GM21381 (cell line): ENCODE measurements at regions not wholly inside any gene's neighbourhood (a gene's known extent, or its start where the extent isn't known, plus 50 kb on each side); places are given as distances from the start of the nearest gene placed in this dataset.

Experiments used
- ATAC-seq: cut with Tn5 transposase; IDR thresholded peaks from one replicate; pipeline ENCODE4 v1.9.1; 2021; ENCODE audit warnings: mild to moderate bottlenecking, moderate library complexity; ENCODE audit not compliant: unreplicated experiment

GRCh38 chrX:9147086-9147485 is 113.2 kb upstream of the FAM9B start:
- no peak for ATAC-seq

DNA sequence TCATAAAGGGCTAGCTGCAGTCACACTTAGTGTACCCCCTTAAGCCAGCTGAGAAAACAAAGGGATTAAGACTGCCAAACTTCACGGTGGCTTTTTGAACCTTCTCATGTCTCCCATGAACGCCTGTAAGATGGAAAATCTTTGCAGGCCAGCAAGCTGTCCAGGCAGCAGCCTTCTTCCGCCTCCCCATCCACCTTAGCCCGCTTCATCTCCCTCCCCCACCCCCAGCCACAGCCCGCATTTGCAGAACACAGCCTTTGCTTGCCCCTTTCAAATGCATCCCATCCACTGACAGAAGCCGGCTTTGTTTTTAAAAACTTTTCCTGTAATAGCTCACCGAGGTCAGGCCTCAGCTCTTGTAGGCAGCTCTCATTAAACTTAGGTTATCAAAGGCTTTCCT is 113.8 kb upstream of the FAM9B start:
- ATAC-seq: no peak

- no peak for ATAC-seq
These were observed 114.9 kb upstream of the FAM9B start for GRCh38 chrX:9148615-9149399.

DNA sequence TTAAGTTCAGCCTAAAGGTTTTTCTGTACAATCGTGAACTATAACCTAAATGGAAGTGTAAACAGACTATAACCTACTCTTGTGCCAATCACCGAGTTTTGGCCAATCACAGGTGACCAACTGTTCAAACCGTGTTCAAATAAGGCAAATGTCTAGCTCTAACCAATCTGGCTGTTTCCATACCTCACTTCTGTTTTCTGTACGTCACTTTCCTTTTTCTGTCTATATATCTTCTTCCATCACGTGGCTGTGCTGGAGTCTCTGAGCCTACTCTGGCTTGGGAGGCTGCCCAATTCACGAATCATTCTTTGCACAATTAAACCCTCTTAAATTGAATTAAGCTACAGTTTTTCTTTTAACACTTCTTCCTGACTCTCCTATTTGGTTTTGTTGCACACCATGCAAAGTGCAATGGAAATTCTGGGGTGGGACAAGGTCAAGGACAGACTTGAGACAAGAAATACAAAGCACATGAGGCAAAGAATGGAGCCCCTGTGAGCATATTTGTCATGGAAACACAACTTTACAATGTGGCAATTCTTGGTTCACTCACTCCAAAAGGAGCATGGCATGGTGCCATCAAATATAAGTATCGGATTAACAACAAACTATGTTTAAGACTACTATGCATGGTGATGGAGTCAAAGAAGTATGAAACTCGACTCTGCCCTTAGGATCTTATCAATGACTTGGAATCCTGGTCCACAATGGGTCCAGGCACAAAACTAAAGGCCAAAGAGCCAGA is 115.7 kb upstream of the FAM9B start:
- ATAC-seq: no peak

DNA sequence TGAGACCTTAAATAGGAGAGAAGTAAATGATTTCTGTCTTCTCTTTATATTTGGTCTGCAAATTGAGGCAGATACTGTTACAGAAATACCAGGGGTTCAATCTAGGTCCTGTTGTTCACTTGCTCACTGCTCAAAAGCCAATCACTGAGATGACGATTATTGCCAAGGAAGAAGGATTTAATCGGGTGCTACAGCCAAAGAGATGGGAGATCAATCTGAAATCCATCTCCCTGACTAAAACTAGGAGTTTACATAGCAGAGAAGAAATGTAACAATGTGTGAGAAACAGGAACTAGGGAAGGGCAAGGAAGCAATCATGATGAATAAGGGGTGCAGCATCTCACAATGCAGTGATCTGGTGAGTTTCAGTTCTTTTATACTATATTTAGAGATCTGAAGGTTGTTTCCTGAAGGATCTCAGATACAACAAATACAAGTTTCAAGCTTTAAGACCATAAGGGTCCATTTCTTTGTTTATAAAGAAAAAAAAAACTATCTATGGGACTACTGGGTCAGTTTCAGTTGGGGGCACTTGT is 117.9 kb upstream of the FAM9B start:
- no peak for ATAC-seq

- no peak for ATAC-seq
These were observed 119.4 kb upstream of the FAM9B start for GRCh38 chrX:9153300-9153699.

DNA sequence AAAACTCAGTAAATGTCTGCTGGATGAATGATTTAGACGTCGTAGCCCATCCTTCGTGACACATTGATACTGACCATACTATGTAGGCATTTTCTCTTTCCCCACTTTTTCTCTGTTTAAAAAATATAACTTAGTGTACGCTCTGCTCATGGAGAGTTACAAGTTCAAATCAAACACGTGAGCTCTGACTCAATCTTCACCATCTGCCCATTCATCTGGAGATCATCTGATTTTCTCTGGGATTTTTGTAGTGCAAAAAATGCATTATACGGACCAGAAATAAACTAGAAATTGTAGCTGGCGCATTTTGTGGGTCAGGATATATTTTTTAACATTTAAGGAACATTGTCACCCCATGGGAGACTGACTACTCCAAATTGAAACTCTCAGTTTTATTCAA is 124.7 kb upstream of the FAM9B start:
- ATAC-seq: no peak

- no peak for ATAC-seq
These were observed 126.9 kb upstream of the FAM9B start for GRCh38 chrX:9160698-9161329.

DNA sequence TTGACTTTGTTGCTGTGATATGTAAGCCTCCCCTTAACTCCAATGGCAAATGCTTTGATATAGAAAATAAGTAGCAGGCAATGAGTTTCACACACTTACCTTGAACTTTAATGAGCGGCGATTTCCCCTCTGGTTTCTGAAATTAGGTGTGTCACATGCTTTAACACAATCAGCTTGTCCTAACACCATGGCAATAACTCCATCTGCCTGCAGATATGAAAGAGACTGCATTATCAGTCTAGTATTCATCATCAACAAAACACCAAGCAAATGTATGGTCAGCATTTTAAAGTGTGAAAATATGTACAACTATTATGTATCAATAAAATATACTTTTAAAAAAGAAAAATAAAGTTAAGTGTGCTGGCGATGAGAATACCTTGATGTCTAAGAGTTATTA is 128.8 kb upstream of the FAM9B start:
- no peak for ATAC-seq

- no peak for ATAC-seq
These were observed 129.3 kb upstream of the FAM9B start for GRCh38 chrX:9163214-9163709.

GRCh38 chrX:9164086-9164485 is 130.2 kb upstream of the FAM9B start:
- no peak for ATAC-seq

GRCh38 chrX:9164533-9165426 is 130.9 kb upstream of the FAM9B start:
- no peak for ATAC-seq

- ATAC-seq: no peak
These were observed 132.6 kb upstream of the FAM9B start for GRCh38 chrX:9166584-9166944.

DNA sequence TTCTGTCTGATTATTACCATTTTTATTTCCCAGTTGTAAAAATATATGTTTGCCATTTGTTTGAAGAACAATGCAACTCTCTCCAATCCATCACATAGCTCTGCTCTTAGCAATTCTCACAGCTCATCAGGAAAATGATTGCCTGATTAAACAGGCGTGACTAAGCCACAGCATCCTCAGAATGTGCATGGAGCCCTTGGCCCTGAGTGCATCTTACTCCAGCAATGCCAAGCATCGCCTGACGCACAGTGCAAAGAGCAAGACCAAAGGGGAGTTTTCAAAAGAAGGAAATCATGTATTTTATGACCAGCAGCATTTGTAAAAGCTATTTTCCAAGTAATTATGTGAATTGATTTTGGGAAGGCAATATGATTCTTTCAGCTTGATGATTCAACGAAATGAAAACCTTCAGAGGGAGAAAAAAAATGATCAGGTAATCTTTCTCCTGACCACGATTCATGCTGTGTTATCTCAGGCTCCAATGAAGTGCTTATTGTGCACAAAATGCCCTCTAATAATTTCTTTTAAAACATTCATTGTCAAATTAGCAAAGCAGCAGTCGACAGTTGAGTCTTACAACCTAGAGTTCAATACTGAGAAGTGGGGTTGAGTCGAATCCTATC is 138.0 kb upstream of the FAM9B start:
- ATAC-seq: no peak

- no peak for ATAC-seq
These were observed 138.5 kb upstream of the FAM9B start for GRCh38 chrX:9172464-9172850.

GRCh38 chrX:9180623-9181022 is 146.7 kb upstream of the FAM9B start:
- no peak for ATAC-seq

- ATAC-seq: no peak
These were observed 148.1 kb upstream of the FAM9B start for GRCh38 chrX:9182041-9182440.

DNA sequence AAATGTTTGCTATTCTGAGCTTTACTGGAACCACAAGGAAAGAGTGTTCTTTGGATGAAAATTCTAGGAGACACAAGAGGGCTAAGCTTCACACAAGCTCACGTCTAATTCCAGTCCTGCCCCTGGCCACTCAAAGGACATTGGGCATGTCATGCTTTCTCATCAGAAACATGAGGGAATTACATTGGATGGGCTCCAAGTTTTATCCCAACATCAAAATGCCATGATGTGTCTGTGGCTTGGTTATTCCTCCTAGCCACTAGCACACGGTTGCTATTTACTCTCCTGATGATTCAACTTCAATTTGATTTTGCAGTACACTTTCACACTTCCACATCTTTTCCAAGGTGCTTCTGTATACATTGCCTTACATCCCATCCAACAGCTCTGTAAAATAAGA is 149.6 kb upstream of the FAM9B start:
- ATAC-seq: no peak

DNA sequence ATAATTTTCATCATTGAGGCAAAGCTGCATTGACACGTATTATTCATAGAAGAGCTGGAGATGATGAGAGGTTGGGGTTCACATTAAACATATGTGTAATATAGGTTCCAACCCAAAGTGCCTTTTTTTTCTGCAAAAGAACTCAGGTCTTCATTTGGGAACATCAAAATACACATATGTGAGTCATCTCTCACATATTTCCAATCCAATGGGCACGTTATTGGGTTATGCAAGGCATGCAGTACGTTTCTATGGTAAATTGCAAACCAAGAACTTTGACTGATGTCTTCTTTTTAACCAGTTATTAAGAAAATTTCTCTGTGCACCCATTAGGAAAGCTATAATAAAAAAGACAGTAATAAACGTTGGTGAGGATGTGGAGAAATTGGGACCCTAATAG is 150.3 kb upstream of the FAM9B start:
- no peak for ATAC-seq

- no peak for ATAC-seq
These were observed 154.2 kb upstream of the FAM9B start for GRCh38 chrX:9188117-9188516.
